Stimulated activated CD8-positive, alpha-beta memory T cell treated with anti-CD3 and anti-CD28 coated beads, Interleukin-4, amount 100 ng/mL, for 4 hours (primary cell): ENCODE measurements at regions not wholly inside any gene's neighbourhood (a gene's known extent, or its start where the extent isn't known, plus 50 kb on each side); places are given as distances from the start of the nearest gene placed in this dataset.

Experiments
- DNase-seq, 2 donors: peaks; one replicate each; pipeline ENCODE4 v3.0.0-alpha.2; 2020; ENCODE audit warnings: low read depth in 2 of 2, low spot score in 1 of 2

DNA sequence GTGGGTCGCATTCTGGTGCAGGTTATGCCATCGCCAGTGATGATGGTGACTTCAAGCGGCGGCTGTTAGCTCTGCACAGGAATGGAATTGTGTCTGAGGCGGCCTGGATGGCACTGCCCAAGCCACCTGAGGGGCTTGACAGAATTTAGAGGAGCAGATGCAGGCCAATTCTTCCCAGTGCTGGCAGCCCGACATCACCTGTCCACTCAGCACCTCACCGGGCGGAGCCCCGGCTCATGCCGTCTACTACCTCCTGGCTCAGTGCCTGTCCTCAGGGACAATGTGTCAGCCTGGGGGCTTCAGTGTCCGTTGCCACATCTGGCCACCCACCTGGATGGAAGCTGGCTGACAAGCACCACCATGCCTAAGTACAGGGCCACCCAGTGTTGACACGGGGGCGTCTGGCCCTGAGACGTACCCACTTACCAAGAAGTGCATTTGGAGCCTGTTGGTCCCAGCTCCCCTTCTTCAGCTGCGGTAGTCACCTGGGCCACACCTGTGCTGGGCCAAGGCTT, 420.5 kb upstream of the MKI67 start:
- no peak for DNase-seq

DNA sequence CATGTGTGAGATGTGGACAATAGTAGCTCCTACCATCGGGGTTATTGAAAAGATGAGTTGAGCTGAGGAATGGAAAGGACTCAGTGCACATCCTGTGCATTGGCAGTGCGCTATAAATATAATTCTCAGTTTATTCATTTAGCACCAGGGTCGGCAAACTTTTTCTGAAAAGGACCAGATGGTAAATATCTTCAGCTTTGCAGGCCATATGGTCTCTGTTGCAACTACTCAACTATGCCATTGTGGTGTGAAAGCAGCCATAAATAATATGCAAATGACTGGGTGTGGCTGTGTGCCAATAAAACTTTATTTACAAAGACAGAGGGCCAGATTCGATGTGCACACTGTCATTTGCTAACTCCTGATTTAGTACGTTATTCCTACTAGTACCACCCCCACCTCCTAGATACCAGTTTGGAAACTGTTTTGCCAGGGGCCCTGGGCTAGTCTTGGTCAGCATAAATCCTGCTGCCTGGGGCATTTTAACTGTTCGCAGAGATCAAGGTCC, 422.9 kb upstream of the MKI67 start:
- DNase-seq, result no peak

DNA sequence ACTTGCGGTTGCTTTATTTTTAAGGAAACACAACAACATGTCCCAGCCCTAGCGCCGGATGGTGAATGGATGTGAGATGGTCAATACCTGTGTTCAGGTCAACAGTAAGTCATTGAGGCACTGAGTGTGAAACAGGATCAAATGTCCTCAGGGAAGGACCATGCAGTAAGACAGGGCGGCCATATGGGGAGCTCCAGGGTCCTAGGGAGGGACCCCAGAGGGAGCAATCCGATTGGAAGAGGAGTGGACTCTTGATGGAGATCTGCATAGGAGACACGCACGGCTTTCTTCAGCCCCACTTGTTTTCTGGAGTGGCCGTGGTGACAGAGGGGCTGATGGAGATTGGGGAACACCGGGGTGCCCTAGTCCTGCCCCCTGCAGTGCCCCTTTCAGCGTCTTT, 423.8 kb upstream of the MKI67 start:
- DNase-seq, result no peak

DNA sequence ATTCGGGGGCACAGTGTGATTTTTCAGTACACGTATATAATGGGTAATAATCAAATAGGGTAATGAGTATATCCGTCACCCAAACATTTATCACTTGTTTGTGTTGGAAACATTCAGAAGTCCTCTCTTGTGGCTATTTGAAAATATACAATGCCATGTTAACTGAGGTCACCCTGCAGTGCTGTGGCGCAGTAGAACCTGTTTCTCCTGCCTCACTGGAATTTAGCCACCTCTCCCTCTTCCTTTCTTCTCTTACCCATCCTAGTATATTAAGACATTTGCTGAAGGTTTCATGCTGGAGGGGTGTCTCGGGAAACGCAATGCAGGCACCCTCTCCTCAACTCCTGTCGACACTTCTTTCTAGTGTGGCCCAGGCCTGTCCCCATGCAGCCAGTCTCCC, 425.3 kb upstream of the MKI67 start:
- DNase-seq, result no peak

DNA sequence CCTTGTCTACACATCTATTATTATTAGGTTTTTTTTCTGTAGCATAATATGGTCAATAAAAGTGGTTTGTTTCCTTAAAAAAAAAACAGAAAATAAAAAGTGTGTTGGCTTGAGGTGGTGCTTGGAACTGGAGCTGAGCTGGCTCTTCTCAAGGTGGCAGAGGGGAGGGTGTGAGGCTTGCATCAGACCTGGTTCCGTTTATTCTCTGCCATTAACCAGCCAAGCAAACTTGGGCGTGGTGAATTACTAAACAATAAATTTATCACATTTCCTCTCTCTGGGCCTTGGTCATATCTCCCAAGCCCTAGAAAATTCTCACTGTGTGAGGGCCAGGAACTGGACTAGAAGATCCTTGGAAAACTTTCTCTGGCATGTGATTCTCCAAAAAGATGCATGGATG, 427.5 kb upstream of the MKI67 start:
- DNase-seq, result no peak

DNA sequence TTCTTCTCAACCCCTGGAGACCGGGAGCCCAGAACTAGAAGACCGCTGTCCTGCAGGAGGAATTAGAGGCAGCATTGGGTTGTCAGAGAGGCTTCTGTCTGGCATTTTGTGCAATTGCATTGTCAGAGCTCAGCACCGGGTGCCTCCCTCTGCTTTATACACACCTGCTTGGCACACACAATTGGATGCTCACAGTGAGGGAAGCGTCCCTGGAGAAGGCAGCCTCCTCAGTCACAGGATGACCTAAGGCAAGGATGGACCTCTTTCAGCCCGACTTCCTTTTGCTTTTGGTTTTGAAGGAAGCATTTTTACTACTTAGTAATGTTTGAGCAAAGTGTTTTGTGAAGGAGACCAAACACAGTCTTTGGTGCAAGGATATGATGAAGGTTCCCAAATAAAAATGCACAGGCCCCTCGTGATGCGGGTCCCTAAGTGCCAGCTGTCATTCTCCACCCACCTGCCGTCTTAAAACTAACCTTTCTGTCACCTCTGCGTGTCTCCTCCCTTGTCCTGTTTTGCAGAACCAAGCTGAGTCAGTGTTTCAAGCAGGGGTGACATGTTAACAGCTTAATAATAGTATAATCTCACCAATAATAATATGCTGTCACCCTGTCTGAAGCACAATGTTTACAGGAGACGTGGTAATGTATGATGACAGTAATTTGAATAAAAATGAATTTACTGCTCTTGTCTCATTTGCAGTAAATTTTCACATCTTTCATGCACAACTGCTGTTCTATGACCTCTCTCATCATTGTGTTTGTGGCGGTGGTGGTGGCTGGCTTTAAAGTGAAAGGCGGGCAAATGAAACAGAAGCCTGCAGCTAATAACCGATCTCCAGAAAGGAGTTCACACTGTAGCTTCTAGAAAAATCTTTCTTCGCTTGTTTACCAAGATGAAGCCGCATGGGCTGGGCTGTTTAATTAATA, 430.2 kb upstream of the MKI67 start:
- no peak for DNase-seq

DNA sequence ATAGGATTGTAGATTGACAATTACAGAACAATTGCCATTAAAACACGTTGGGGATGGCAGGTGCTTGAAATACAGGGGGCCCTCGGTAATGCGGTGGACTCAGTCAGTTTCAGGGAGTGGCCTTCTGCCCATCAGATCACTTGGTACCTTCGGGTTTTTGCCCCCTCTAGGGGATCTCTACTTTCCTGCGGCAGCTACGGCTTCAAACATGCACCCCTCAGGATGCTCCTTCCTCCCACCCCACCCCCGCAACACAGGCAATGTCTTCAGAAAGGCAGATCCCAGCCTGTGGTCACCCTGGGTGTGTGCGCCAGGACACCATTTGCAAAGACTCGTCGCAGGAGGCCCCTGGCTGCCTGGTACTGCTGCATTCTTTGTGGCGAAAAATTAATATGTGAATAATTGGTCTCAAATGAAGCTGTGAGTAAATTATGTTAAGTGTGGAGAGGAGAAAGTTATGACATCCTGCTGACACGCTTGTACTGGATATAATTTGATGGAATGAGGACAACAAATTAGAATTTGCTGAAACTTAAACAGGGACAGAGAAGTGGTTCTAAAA, 431.0 kb upstream of the MKI67 start:
- DNase-seq, result no peak

DNA sequence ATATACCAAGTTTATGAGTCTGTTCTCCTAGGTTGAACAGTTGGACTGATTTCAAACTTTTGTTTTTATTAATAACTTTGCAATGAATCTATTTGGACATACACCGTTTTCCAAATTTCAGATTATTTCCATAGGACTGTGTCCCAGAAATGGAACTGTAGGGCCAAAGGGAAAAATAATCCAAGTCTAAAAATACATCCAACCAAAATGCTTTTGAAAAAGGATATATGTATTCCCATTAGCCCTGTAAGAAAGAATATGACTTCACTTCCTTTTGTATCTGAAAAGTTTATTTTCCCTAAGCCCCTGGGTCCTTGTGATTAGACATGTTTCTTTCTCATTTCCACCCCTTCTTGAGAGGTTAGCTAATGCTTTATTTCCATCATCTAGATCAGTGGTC, 434.2 kb upstream of the MKI67 start:
- DNase-seq, result no peak

DNA sequence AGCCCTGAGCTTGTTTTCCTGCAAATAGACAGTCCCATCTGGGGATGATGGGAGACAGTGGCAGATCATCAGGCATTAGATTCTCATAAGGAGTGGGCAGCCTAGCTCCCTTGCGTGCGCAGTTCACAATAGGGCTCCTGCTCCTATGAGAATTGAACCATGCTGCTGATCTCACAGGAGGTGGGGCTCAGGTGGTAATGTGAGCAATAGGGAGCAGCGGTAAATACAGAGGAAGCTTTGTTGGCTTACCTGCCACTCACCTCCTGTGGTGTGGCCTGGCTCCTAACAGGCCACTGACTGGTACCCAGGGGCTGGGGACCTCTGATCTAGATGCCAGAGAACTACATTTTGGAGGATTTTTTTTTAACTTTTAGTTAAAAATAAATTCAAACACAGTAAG, 434.8 kb upstream of the MKI67 start:
- DNase-seq, result no peak

DNA sequence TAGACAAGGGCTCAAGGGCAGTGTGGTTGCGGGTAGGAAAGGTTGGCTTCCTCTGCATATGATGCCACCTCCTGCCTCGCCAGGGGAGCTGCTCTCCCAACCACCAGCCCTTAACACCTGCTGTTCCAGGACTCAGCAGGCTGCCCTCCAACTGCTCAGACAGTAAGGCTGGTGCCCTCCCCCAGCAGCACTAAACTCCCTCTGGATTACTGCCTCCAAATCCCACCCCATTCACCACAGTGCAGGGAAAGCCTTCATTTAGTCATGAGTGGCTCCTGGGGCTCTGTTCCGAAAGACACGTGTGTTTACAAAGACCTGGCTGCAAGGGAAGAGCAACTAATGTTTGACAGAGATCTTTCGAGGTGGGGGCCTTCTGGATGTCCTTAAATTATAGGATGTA, 437.2 kb upstream of the MKI67 start:
- DNase-seq, result no peak

DNA sequence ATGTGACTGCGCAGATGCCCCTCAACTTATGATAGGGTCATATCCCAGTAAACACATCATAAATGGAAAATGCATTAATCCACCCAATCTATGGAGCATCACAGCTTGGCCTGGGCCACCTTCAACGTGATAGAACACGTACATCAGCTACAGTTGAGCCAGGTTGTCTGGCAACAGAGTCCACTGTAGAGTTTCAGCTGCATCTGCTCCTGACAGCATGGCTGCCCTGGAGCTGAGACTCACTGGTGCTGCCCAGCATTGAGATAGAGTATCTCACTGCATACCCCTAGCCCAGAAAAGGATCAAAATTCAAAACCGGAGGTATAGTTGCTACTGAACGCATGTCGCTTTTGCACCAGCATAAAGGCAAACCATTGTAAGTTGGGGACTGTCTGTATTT, 437.7 kb upstream of the MKI67 start:
- no peak for DNase-seq

DNA sequence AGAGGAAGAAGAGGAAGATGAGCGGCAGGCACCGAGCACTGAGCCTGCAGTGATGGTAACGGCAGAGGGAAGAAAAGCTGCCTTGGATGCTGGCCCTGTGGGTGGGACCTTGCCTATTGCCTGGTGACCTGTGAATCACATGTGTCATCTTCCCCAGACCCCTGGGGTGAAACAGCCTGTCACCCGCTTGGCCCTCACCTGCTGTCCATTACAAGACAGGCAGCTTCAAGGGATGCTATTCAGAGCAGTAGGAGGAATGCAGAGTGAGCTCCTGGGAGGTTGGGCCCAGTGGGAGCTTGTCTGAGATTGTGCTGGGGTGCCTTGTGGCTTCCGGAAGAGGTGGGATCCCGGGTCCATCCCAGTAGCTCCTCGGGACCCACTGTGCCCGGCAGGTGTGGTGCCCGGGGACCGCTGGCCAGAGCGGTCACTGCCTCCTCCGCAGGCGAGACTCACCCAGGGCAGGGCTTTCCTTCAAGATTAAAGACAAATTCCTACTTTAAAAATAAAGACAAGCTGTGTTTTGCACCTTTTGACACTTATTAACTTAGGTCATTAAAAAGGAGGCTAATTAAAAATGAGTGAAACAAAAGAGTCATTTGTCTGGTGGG, 440.2 kb upstream of the MKI67 start:
- DNase-seq, result no peak

DNA sequence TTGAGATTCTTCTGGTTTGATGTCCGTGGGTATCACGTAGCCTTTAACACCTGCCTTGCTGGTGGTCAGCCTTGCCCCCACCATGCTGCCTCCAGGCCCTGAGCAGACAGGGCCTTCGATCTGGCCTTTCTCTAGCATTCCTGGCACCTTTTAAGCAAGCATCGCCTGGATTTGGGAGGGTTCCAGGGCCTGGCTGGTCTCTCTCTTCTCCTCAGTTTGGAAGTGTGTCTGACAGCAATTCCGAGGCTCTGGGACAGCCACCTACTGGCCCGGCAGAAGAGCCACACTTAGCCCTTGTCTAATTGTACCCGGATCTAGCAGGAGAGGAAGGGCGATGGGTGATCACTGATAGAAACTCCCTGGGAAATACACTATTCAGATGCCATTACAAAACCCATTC, 441.3 kb upstream of the MKI67 start:
- DNase-seq, result no peak

DNA sequence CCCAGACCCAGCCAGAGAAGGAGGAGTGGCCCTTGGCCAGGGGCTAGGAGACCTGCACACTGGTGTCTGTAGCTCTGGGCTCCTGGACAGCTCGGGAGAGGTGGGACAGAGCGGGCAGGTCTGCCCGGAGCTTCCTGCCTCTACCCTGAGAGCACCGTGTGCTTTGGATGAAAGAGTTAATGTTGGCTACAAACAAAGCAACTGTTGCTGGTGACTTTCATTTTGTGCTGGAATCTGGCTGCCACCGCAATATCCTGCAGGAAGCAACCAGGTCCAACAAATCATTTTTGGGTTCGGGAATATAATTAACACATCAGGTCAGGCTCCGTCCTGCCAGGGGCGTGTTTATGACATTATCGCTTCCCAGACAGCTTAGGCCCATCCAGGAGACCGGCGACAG, 441.8 kb upstream of the MKI67 start:
- DNase-seq, result no peak

DNA sequence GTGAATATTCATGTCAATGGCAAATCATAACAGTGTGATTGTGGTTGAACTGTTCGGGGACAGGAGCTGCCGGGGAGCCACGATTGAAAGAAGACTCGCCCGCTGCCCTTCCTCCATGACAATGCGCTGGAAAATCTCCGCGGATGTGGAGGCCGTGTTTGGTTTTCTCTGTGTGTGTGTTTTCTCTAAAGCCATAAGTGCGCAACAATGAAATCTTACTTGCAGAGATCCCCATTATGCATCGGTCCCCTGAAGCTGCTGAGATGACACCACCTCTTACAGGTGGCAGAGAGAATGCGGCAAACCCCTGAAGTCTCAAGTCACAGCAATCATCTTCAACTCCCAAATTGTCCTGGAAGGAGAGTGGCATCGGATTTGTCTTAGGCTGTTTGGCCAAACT, 442.3 kb upstream of the MKI67 start:
- DNase-seq, result no peak

DNA sequence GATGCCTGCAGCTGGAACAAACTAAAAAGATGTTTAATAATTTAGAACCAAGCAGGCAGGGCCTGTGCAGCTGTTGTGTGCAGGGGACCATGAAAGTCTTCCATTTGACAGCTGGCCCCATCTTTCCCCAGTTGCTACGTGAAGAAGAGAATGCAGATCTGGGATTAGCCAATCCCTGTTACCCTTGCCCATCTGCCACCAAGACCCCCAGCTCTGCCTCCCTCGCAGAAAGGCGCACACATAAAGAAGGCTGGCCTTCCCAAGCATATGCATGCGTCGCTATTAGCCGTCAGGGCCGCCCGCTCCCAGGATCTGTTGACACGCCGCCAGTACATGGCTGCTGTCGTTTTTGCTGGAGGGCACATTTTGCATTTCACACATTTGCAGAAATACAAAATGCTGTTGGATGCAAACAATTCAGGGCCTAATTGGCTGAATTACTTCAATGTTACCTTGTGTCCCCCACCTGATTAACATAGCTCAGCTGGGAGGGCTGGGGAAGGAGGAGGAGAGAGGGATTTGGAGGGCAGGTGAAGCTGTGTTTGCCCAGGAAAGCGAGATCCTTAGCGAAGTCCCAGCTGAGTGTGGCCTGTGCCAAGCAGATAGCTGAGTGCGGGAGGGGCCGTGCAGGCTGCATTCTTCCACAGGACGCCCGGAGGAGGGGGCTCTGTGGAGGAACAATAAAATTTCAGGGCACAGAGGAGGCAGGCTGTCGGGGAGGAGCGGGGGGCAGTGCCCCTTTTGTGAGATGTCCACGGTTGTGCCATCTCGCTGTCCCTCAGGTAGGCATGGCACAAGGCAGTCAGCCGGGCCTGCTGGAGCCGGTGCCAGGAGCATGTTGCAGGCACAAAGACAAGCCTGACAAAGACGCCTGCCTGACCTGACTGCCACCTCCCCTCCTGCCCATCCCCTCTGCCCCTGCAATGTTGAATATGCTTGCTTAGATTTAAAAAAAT, 443.0 kb upstream of the MKI67 start:
- no peak for DNase-seq

DNA sequence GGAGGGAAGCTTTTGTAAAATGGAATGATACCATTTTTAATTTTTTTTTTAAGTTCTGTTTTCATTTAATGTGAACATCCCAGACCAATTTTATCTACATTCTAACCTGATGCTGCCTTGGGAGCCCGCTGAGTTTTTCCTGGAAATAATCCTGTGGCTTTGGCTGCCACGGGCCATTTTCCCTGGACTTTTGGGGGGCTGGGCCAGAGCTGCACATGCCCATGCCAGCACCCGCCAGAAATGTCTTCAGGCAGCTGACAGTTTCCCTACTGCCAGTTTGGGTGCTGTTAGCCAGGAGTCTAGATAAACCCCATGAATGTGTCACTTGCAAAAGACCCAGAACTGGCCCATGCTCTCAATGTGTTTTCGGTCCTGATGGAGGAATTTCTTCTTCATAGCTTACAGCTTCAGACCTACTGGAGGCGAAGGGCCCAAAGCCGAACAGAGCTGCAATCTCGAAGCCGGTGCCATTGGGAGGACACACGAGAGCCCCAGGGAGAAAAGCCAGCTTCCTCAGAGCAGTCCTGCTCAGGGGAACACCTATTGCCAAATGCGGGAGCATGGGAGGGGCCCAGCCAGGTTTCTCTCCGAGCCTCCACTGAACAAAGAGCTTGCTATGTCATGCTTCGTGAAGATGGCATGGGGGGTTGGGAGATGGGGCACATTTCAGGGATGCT, 444.2 kb upstream of the MKI67 start:
- no peak for DNase-seq

DNA sequence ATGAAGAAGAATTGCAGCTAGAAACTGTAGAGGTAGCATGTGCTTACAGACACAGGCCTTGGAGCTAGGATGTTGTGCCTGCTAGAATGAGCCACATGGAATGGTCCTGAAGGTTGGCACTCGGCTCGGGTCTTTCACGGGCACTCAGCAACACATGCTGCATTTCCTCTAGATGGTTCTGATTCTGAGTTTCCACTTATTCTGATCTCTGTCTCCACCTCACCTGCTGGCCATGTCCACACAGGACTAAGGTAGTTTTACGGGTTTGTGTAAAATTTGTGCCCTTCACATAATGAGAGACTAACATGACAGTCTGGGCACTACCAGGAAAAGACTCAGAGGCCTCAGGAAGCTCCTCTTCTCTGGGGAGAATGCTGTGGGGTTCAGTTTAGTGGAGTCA, 444.8 kb upstream of the MKI67 start:
- no peak for DNase-seq

DNA sequence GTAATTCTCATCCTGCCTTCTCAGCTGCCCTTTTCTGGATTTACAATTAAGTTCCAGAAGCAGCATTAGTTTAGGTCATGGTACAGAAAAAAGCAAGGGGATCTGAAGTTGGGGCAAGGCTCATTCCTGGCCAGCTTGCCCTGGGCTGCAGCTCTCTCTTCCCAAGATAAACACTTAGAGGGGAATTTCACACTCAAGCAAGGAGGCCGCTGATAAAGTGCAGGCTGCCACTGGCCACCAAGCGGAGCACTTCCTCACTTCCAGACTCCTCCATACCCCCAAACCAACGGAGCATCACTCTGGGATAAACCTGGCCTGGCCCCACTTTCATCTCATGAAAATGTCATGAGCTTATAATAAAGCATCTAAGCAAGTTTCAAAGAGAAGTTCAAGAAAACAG, 445.5 kb upstream of the MKI67 start:
- DNase-seq, result no peak

DNA sequence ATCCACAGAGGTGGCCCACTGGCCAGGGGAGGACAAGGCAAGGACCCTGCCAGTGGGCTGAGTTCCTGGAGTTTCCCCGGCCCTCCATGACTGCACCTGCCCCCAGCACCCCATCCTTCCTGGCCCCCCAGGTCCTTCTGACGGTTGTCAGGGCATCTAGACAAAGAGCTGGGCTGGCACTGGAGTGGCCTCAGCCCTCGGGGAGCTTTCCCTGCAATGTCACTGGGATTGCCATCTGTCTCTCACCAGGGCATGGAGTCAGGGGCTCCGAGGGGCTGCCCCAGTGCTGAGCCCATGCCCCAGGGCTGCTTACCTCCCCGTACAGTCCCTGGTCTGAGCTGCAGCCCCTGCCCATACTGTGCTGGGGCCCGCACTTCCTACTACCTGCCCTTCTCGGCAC, 446.5 kb upstream of the MKI67 start:
- DNase-seq, result no peak
